Mesothelial cell of epicardium (in vitro differentiated cells): ENCODE measurements at regions not wholly inside any gene's neighbourhood (a gene's known extent, or its start where the extent isn't known, plus 50 kb on each side); places are given as distances from the start of the nearest gene placed in this dataset.
A peak's percentile ranks its signal among the peaks of the same experiment; 100 is the strongest.

Experiments
- DNase-seq, 2 experiments: peaks; one replicate each; pipeline ENCODE4 v3.0.0; 2021; ENCODE audit warnings: low spot score in 2 of 2; ENCODE audit not compliant: unreplicated experiment in 2 of 2
- H3K27ac Mint-ChIP-seq: 2 replicates; pipeline ENCODE4 v1.8.0; 2021; ENCODE audit warnings: mixed read lengths
- H3K27me3 Mint-ChIP-seq: 2 replicates; pipeline ENCODE4 v1.8.0; 2021; ENCODE audit warnings: low read depth, mixed read lengths
- H3K36me3 Mint-ChIP-seq: 2 replicates; pipeline ENCODE4 v1.8.0; 2021; ENCODE audit warnings: mixed read lengths
- H3K4me1 Mint-ChIP-seq: 2 replicates; pipeline ENCODE4 v1.8.0; 2021; ENCODE audit warnings: mixed read lengths
- H3K4me3 Mint-ChIP-seq: 2 replicates; pipeline ENCODE4 v1.8.0; 2021; ENCODE audit warnings: mild to moderate bottlenecking, moderate library complexity, mixed read lengths
- H3K9me3 Mint-ChIP-seq: 2 replicates; pipeline ENCODE4 v1.8.0; 2021; ENCODE audit warnings: mixed read lengths
- CTCF ChIP-seq: fragments of 200-600 bp; sonication (generic); IDR thresholded peaks from one replicate; pipeline ENCODE4 v1.5.0; 2021; ENCODE audit warnings: antibody characterized with exemption; ENCODE audit not compliant: unreplicated experiment

- H3K36me3 Mint-ChIP-seq, result no peaks in the 10 kb centered on the region
- H3K27ac Mint-ChIP-seq, result no peak overlapping the region
- H3K9me3 Mint-ChIP-seq, result no peaks in the 10 kb centered on the region
- DNase-seq, result no peak
- no peak overlapping the region for H3K4me3 Mint-ChIP-seq
- no peaks in the 10 kb centered on the region for H3K27me3 Mint-ChIP-seq
- peaks cover 57% of the 10 kb centered on the region for H3K4me1 Mint-ChIP-seq
- TF ChIP-seq CTCF, result no peak
These were observed 117.4 kb downstream of the TRIM29 start for GRCh38 chr11:120020486-120020885.

- H3K4me3 Mint-ChIP-seq, result no peak overlapping the region
- no peak for TF ChIP-seq CTCF
- peaks cover 64% of the 10 kb centered on the region for H3K4me1 Mint-ChIP-seq
- no peaks in the 10 kb centered on the region for H3K36me3 Mint-ChIP-seq
- H3K9me3 Mint-ChIP-seq, result no peaks in the 10 kb centered on the region
- H3K27ac Mint-ChIP-seq, result no peak overlapping the region
- H3K27me3 Mint-ChIP-seq, result no peaks in the 10 kb centered on the region
- no peak for DNase-seq
These were observed 118.7 kb downstream of the TRIM29 start for GRCh38 chr11:120019191-120019590.

- DNase-seq, result no peak
- H3K4me1 Mint-ChIP-seq, result peaks cover 60% of the 10 kb centered on the region
- no peak for TF ChIP-seq CTCF
- no peaks in the 10 kb centered on the region for H3K27me3 Mint-ChIP-seq
- H3K9me3 Mint-ChIP-seq, result no peaks in the 10 kb centered on the region
- no peak overlapping the region for H3K4me3 Mint-ChIP-seq
- no peaks in the 10 kb centered on the region for H3K36me3 Mint-ChIP-seq
- H3K27ac Mint-ChIP-seq, result peak overlapping the region; percentile 68
These were observed 120.2 kb downstream of the TRIM29 start for GRCh38 chr11:120017582-120018150.

- H3K4me3 Mint-ChIP-seq, result no peak overlapping the region
- DNase-seq, result peak; percentile 42 to 72
- H3K4me1 Mint-ChIP-seq, result peaks cover 58% of the 10 kb centered on the region
- H3K36me3 Mint-ChIP-seq, result peaks cover under 1% of the 10 kb centered on the region
- peak; percentile 66 for TF ChIP-seq CTCF
- no peaks in the 10 kb centered on the region for H3K27me3 Mint-ChIP-seq
- no peaks in the 10 kb centered on the region for H3K9me3 Mint-ChIP-seq
- no peak overlapping the region for H3K27ac Mint-ChIP-seq
These were observed 124.3 kb downstream of the TRIM29 start for GRCh38 chr11:120013325-120014250.

GRCh38 chr11:120012245-120012644 is 125.7 kb downstream of the TRIM29 start:
- Mint-ChIP-seq H3K9me3 (peaks cover 4% of the 10 kb centered on the region), H3K4me1 (peaks cover 49% of the 10 kb centered on the region), H3K27me3 (no peaks in the 10 kb centered on the region), H3K4me3 (no peak overlapping the region), H3K36me3 (peaks cover 8% of the 10 kb centered on the region), H3K27ac (no peak overlapping the region)
- no peak for DNase-seq
- TF ChIP-seq CTCF, result no peak
